ENCODE measurements at regions not wholly inside any gene's neighbourhood (a gene's known extent, or its start where the extent isn't known, plus 50 kb on each side); places are given as distances from the start of the nearest gene placed in this dataset.

DNA sequence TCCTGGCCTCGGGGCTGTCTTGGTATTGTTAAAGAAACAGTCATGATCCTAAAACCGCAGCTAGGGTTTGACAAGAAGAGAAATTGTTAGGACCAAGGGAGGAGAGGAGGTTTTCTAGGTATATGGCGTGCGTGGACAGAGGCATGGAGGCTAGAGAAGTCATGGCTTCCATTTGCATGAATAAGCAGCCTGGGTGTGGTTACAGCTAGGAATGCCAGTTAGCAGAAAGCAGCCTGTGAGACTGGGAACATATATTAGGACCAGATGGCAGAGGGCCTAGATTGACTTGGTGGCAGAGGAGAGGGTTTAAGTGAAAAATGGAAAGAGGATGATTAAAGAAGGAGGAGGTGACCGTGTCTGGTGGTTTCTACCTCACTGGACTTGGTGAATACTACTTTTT, 573.6 kb upstream of the ARRDC4 start:
- TF ChIP-seq, protein P1, sequence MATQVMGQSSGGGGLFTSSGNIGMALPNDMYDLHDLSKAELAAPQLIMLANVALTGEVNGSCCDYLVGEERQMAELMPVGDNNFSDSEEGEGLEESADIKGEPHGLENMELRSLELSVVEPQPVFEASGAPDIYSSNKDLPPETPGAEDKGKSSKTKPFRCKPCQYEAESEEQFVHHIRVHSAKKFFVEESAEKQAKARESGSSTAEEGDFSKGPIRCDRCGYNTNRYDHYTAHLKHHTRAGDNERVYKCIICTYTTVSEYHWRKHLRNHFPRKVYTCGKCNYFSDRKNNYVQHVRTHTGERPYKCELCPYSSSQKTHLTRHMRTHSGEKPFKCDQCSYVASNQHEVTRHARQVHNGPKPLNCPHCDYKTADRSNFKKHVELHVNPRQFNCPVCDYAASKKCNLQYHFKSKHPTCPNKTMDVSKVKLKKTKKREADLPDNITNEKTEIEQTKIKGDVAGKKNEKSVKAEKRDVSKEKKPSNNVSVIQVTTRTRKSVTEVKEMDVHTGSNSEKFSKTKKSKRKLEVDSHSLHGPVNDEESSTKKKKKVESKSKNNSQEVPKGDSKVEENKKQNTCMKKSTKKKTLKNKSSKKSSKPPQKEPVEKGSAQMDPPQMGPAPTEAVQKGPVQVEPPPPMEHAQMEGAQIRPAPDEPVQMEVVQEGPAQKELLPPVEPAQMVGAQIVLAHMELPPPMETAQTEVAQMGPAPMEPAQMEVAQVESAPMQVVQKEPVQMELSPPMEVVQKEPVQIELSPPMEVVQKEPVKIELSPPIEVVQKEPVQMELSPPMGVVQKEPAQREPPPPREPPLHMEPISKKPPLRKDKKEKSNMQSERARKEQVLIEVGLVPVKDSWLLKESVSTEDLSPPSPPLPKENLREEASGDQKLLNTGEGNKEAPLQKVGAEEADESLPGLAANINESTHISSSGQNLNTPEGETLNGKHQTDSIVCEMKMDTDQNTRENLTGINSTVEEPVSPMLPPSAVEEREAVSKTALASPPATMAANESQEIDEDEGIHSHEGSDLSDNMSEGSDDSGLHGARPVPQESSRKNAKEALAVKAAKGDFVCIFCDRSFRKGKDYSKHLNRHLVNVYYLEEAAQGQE (tag by site-specific recombination; IDR thresholded peaks at IDR 0.05), result no peak
- TF ChIP-seq, protein P2, sequence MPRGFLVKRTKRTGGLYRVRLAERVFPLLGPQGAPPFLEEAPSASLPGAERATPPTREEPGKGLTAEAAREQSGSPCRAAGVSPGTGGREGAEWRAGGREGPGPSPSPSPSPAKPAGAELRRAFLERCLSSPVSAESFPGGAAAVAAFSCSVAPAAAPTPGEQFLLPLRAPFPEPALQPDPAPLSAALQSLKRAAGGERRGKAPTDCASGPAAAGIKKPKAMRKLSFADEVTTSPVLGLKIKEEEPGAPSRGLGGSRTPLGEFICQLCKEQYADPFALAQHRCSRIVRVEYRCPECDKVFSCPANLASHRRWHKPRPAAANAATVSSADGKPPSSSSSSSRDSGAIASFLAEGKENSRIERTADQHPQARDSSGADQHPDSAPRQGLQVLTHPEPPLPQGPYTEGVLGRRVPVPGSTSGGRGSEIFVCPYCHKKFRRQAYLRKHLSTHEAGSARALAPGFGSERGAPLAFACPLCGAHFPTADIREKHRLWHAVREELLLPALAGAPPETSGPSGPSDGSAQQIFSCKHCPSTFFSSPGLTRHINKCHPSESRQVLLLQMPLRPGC (tag by site-specific recombination; IDR thresholded peaks at IDR 0.05), result no peak
- TF ChIP-seq, protein P3, sequence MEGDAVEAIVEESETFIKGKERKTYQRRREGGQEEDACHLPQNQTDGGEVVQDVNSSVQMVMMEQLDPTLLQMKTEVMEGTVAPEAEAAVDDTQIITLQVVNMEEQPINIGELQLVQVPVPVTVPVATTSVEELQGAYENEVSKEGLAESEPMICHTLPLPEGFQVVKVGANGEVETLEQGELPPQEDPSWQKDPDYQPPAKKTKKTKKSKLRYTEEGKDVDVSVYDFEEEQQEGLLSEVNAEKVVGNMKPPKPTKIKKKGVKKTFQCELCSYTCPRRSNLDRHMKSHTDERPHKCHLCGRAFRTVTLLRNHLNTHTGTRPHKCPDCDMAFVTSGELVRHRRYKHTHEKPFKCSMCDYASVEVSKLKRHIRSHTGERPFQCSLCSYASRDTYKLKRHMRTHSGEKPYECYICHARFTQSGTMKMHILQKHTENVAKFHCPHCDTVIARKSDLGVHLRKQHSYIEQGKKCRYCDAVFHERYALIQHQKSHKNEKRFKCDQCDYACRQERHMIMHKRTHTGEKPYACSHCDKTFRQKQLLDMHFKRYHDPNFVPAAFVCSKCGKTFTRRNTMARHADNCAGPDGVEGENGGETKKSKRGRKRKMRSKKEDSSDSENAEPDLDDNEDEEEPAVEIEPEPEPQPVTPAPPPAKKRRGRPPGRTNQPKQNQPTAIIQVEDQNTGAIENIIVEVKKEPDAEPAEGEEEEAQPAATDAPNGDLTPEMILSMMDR (tag by site-specific recombination; IDR thresholded peaks at IDR 0.05), result no peak
- no peak for TF ChIP-seq ZNF10 (tag by site-specific recombination; IDR thresholded peaks at IDR 0.05)
- TF ChIP-seq, protein P4, sequence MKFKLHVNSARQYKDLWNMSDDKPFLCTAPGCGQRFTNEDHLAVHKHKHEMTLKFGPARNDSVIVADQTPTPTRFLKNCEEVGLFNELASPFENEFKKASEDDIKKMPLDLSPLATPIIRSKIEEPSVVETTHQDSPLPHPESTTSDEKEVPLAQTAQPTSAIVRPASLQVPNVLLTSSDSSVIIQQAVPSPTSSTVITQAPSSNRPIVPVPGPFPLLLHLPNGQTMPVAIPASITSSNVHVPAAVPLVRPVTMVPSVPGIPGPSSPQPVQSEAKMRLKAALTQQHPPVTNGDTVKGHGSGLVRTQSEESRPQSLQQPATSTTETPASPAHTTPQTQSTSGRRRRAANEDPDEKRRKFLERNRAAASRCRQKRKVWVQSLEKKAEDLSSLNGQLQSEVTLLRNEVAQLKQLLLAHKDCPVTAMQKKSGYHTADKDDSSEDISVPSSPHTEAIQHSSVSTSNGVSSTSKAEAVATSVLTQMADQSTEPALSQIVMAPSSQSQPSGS (tag by site-specific recombination; IDR thresholded peaks at IDR 0.05; ENCODE audit: low read depth), result no peak

All from HEK293 (cell line).